CD14-positive monocyte (primary cell): ENCODE measurements at regions not wholly inside any gene's neighbourhood (a gene's known extent, or its start where the extent isn't known, plus 50 kb on each side); places are given as distances from the start of the nearest gene placed in this dataset.

Source experiments
- DNase-seq, 3 donors: peaks; one replicate each; pipeline ENCODE4 v3.0.0-alpha.2; 2011 to 2022
- H2AFZ ChIP-seq: 2 replicates; pipeline ENCODE4 v1.6.0; 2012; ENCODE audit warnings: mild to moderate bottlenecking, low read depth, low read length, inconsistent platforms; ENCODE audit not compliant: insufficient read depth, poor library complexity, severe bottlenecking
- H3K27ac ChIP-seq, 2 donors: 1 replicate in 1 of 2; 2 replicates in 1 of 2; pipeline ENCODE4 v1.5.1; 2012 to 2013; ENCODE audit warnings: low read length in 2 of 2, control low read depth in 1 of 2, inconsistent platforms in 1 of 2, low read depth in 1 of 2, mild to moderate bottlenecking in 1 of 2
- H3K27me3 ChIP-seq, 2 donors: one replicate each; pipeline versions ENCODE4 v1.6.0 to v1.6.1; 2011 to 2013; ENCODE audit warnings: low read length in 2 of 2; ENCODE audit not compliant: control insufficient read depth in 2 of 2, insufficient read depth in 2 of 2
- H3K36me3 ChIP-seq, 2 donors: replicated peaks in 1 of 2; 1 replicate in 1 of 2; 2 replicates in 1 of 2; pipeline versions ENCODE4 v1.5.1 to v1.6.1; 2012 to 2013; ENCODE audit warnings: low read length in 2 of 2, control low read depth in 1 of 2, inconsistent platforms in 1 of 2, mild to moderate bottlenecking in 1 of 2; ENCODE audit not compliant: insufficient read depth in 2 of 2, control insufficient read depth in 1 of 2
- H3K4me1 ChIP-seq, 2 donors: 1 replicate in 1 of 2; 2 replicates in 1 of 2; pipeline versions ENCODE4 v1.5.1 to v1.6.1; 2012 to 2013; ENCODE audit warnings: low read length in 2 of 2, control low read depth in 1 of 2, inconsistent platforms in 1 of 2, mild to moderate bottlenecking in 1 of 2, moderate library complexity in 1 of 2; ENCODE audit not compliant: insufficient read depth in 2 of 2, control insufficient read depth in 1 of 2
- H3K4me2 ChIP-seq: replicated peaks from 2 replicates; pipeline ENCODE3; 2012; ENCODE audit warnings: low read length, moderate library complexity, mild to moderate bottlenecking; ENCODE audit not compliant: poor library complexity, severe bottlenecking; ENCODE audit errors: extremely low read depth
- H3K4me3 ChIP-seq, 3 experiments: fragments of 200-600 bp in 1 of 3; sonication (generic) in 1 of 3; replicated peaks in 1 of 3; 1 replicate in 2 of 3; 2 replicates in 1 of 3; pipeline ENCODE4 v1.5.1; 2011 to 2013; ENCODE audit warnings: low read length in 3 of 3, mild to moderate bottlenecking in 3 of 3, control low read depth in 2 of 3, low read depth in 2 of 3, inconsistent platforms in 1 of 3, moderate library complexity in 1 of 3
- H3K79me2 ChIP-seq: 2 replicates; pipeline ENCODE4 v1.6.0; 2012; ENCODE audit warnings: mild to moderate bottlenecking, control low read depth, inconsistent platforms, low read length, moderate library complexity; ENCODE audit not compliant: insufficient read depth
- H3K9ac ChIP-seq: 2 replicates; pipeline ENCODE4 v1.6.0; 2017; ENCODE audit warnings: low read length, mild to moderate bottlenecking; ENCODE audit not compliant: insufficient read depth, poor library complexity, severe bottlenecking
- H3K9me3 ChIP-seq, 2 donors: replicated peaks in 1 of 2; 1 replicate in 1 of 2; 2 replicates in 1 of 2; pipeline versions ENCODE4 v1.5.1 to v1.6.1; 2012 to 2013; ENCODE audit warnings: low read length in 2 of 2, control low read depth in 1 of 2; ENCODE audit not compliant: control insufficient read depth in 1 of 2, insufficient read depth in 1 of 2
- H4K20me1 ChIP-seq: 2 replicates; pipeline ENCODE4 v1.6.0; 2012; ENCODE audit warnings: mild to moderate bottlenecking, low read length, control low read depth, moderate library complexity; ENCODE audit not compliant: insufficient read depth
- H3K27ac Mint-ChIP-seq, 7 donors: one replicate each; pipeline ENCODE4 v1.8.0; 2020; ENCODE audit warnings: mild to moderate bottlenecking in 7 of 7, mixed read lengths in 7 of 7, moderate library complexity in 6 of 7, inconsistent platforms in 2 of 7
- H3K27me3 Mint-ChIP-seq, 3 donors: one replicate each; pipeline ENCODE4 v1.8.0; 2021 to 2022; ENCODE audit warnings: low read depth in 3 of 3, mild to moderate bottlenecking in 3 of 3, mixed read lengths in 3 of 3, moderate library complexity in 3 of 3, inconsistent platforms in 1 of 3
- H3K36me3 Mint-ChIP-seq, 2 donors: one replicate each; pipeline ENCODE4 v1.8.0; 2020; ENCODE audit warnings: mixed read lengths in 2 of 2, inconsistent platforms in 1 of 2, mild to moderate bottlenecking in 1 of 2
- H3K4me1 Mint-ChIP-seq: one replicate; pipeline ENCODE4 v1.8.0; 2020; ENCODE audit warnings: mild to moderate bottlenecking, mixed read lengths
- H3K4me3 Mint-ChIP-seq, 2 donors: one replicate each; pipeline ENCODE4 v1.8.0; 2020; ENCODE audit warnings: mild to moderate bottlenecking in 2 of 2, mixed read lengths in 2 of 2, moderate library complexity in 1 of 2
- H3K9me3 Mint-ChIP-seq, 7 donors: one replicate each; pipeline ENCODE4 v1.8.0; 2020 to 2022; ENCODE audit warnings: mixed read lengths in 7 of 7, mild to moderate bottlenecking in 6 of 7, moderate library complexity in 6 of 7, inconsistent platforms in 2 of 7
- WGBS: methylation state at CpG from one replicate; pipeline ENCODE4 v1.1.5; 2013; ENCODE audit warnings: missing lambda C conversion rate; ENCODE audit not compliant: insufficient coverage; 5-methylcytosine and 5-hydroxymethylcytosine counted together
- intact Hi-C, 2 donors: fragments of 100-400 bp; cut with micrococcal nuclease; formaldehyde crosslinking; loops; one replicate each; pipeline versions ENCODE4 v1.15.0 to v1.15.1; 2023
- TF ChIP-seq, protein P1 (sequence below): fragments of 200-600 bp; IDR thresholded peaks from one replicate; pipeline ENCODE4 v1.8.0; 2022; ENCODE audit warnings: antibody characterized with exemption, mild to moderate bottlenecking

- H3K79me2 ChIP-seq: no peaks in the 10 kb centered on the region
- no peaks in the 10 kb centered on the region for H3K4me1 ChIP-seq
- no peak overlapping the region for H3K9ac ChIP-seq
- H3K27ac ChIP-seq: no peak overlapping the region
- H3K27me3 ChIP-seq: no peaks in the 10 kb centered on the region
- no peak overlapping the region for H3K4me3 ChIP-seq
- no peaks in the 10 kb centered on the region for H4K20me1 ChIP-seq
- H3K9me3 Mint-ChIP-seq: peaks cover 0 to 9% (median 1%) of the 10 kb centered on the region in 7 donors
- H3K27ac Mint-ChIP-seq: no peak overlapping the region
- H2AFZ ChIP-seq: no peak overlapping the region
- H3K27me3 Mint-ChIP-seq: no peaks in the 10 kb centered on the region
- H3K4me2 ChIP-seq: no peak overlapping the region
- peaks cover 11% of the 10 kb centered on the region for H3K4me1 Mint-ChIP-seq
- intact Hi-C loops: no loop called here
- DNase-seq: no peak
- H3K4me3 Mint-ChIP-seq: no peak overlapping the region
- no peaks in the 10 kb centered on the region for H3K36me3 ChIP-seq
- TF ChIP-seq, protein P1, sequence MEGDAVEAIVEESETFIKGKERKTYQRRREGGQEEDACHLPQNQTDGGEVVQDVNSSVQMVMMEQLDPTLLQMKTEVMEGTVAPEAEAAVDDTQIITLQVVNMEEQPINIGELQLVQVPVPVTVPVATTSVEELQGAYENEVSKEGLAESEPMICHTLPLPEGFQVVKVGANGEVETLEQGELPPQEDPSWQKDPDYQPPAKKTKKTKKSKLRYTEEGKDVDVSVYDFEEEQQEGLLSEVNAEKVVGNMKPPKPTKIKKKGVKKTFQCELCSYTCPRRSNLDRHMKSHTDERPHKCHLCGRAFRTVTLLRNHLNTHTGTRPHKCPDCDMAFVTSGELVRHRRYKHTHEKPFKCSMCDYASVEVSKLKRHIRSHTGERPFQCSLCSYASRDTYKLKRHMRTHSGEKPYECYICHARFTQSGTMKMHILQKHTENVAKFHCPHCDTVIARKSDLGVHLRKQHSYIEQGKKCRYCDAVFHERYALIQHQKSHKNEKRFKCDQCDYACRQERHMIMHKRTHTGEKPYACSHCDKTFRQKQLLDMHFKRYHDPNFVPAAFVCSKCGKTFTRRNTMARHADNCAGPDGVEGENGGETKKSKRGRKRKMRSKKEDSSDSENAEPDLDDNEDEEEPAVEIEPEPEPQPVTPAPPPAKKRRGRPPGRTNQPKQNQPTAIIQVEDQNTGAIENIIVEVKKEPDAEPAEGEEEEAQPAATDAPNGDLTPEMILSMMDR: no peak
- no peaks in the 10 kb centered on the region for H3K36me3 Mint-ChIP-seq
- H3K9me3 ChIP-seq: no peaks in the 10 kb centered on the region
- WGBS: 100% methylated on average over 1 of the region's 3 CpGs
Measured at GRCh38 chr6:131379948-131380347, 193.1 kb upstream of the ARG1 start.

DNA sequence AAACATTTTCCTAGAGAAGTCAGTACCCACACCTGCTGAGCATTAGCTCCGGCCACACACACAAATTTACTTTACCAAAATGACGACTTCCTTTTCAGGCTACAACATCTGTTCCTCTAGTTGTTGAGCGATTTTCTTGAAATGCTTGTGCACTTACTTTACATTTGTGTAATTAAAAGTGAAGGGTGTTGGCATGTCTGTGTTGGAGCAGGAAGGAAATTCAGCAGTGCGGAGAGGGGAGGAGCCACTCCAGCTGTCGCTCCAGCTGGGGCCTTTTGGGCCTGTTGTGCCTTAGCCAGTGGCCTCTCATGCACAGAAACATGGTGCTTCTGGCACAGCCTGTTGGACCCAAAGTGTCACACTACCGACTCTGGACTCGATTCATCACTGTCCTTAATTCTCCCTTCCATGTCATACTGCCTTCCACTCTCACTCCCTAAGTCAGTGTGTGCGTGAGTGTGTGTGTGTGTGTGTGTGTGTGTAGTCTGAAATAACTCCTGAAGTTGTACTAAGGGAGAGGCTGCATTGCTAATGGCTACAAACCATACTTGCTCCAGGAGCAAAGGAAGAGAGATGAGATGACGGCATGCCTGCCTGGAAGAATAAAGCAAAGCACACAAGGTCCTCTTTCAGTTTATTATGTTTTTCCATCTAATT lies 191.8 kb upstream of the ARG1 start:
- Mint-ChIP-seq H3K4me3 (no peak overlapping the region), H3K4me1 (peaks cover 11% of the 10 kb centered on the region), H3K27me3 (no peaks in the 10 kb centered on the region), H3K9me3 (peaks cover 0 to 15% (median 5%) of the 10 kb centered on the region in 7 donors), H3K36me3 (no peaks in the 10 kb centered on the region), H3K27ac (no peak overlapping the region)
- H3K4me1 ChIP-seq: no peaks in the 10 kb centered on the region
- peak overlapping the region; percentile 15 for H2AFZ ChIP-seq
- H3K79me2 ChIP-seq: no peaks in the 10 kb centered on the region
- H3K27me3 ChIP-seq: no peaks in the 10 kb centered on the region
- H4K20me1 ChIP-seq: no peaks in the 10 kb centered on the region
- TF ChIP-seq, protein P1: no peak
- no peak overlapping the region for H3K4me3 ChIP-seq
- peaks cover 0 to 3% of the 10 kb centered on the region in 2 donors for H3K9me3 ChIP-seq
- no peak overlapping the region for H3K9ac ChIP-seq
- H3K36me3 ChIP-seq: no peaks in the 10 kb centered on the region
- DNase-seq: no peak
- H3K4me2 ChIP-seq: no peak overlapping the region
- WGBS: 0% methylated on average over 2 of the region's 9 CpGs
- H3K27ac ChIP-seq: no peak overlapping the region
- intact Hi-C loops: no loop called here
